K562 (cell line): ENCODE measurements at regions not wholly inside any gene's neighbourhood (a gene's known extent, or its start where the extent isn't known, plus 50 kb on each side); places are given as distances from the start of the nearest gene placed in this dataset.

Experiments
- CHCHD3 ChIP-seq: fragments of 250-450 bp; sonication (Bioruptor Pico); IDR thresholded peaks from 2 replicates; pipeline ENCODE4 v2.1.2; 2022; ENCODE audit warnings: mild to moderate bottlenecking
- MYBL2 ChIP-seq, 2 experiments: fragments of 450-650 bp in 1 of 2; sonication (generic) in 1 of 2; formaldehyde crosslinking in 1 of 2; IDR thresholded peaks; 2 replicates each; pipeline versions ENCODE4 v1.6.1 to v1.8.1; 2017 to 2022; ENCODE audit warnings: borderline replicate concordance in 1 of 2, inconsistent platforms in 1 of 2, low read depth in 1 of 2, mild to moderate bottlenecking in 1 of 2, missing genetic modification reagents in 1 of 2, moderate library complexity in 1 of 2
- POLR3A ChIP-seq: IDR thresholded peaks from 2 replicates; pipeline ENCODE4 v1.6.1; 2011; ENCODE audit warnings: borderline replicate concordance, mild to moderate bottlenecking, moderate library complexity; ENCODE audit not compliant: insufficient read length, insufficient read depth; ENCODE audit errors: extremely low read depth
- RCOR1 ChIP-seq, 2 experiments: IDR thresholded peaks; 2 replicates each; pipeline ENCODE4 v1.6.1; 2012; ENCODE audit warnings: low read depth in 2 of 2, low read length in 2 of 2, borderline replicate concordance in 1 of 2, improper control_type of control experiment in 1 of 2
- SPI1 ChIP-seq: IDR thresholded peaks from 2 replicates; pipeline ENCODE4 v1.6.1; 2011; ENCODE audit warnings: low read depth, low read length, control low read depth, borderline replicate concordance
- SUPT5H ChIP-seq: fragments of 450-650 bp; IDR thresholded peaks from 2 replicates; pipeline ENCODE4 v1.6.1; 2016
- ZNF121 ChIP-seq: sonication (generic); formaldehyde crosslinking; conservative IDR thresholded peaks from 2 replicates; pipeline ENCODE4 v1.8.0; 2022; ENCODE audit warnings: missing genetic modification reagents
- ZNF354B ChIP-seq: fragments of 250-450 bp; sonication (Bioruptor Pico); IDR thresholded peaks from 2 replicates; pipeline ENCODE4 v1.4.0; 2020
- TF ChIP-seq, protein P1 (sequence below): fragments of 250-450 bp; sonication (Bioruptor Pico); IDR thresholded peaks from 2 replicates; pipeline ENCODE4 v1.9.0; 2021; ENCODE audit warnings: mild to moderate bottlenecking
- TF ChIP-seq, protein P2 (sequence below): fragments of 450-650 bp; IDR thresholded peaks from 2 replicates; pipeline ENCODE4 v1.6.1; 2018; ENCODE audit not compliant: partially characterized antibody
- TF ChIP-seq, protein P3 (sequence below): fragments of 450-650 bp; IDR thresholded peaks from 2 replicates; pipeline ENCODE4 v1.6.1; 2017; ENCODE audit warnings: antibody characterized with exemption, mild to moderate bottlenecking
- TF ChIP-seq, protein P4 (sequence below), 3 experiments: IDR thresholded peaks in 2 of 3; conservative IDR thresholded peaks in 1 of 3; 2 replicates each; pipeline ENCODE4 v1.5.1; 2011 to 2012; ENCODE audit warnings: low read length in 3 of 3, mild to moderate bottlenecking in 3 of 3, control low read depth in 2 of 3, improper control_type of control experiment in 1 of 3, inconsistent platforms in 1 of 3, low read depth in 1 of 3, mixed read lengths in 1 of 3, moderate library complexity in 1 of 3; ENCODE audit not compliant: insufficient read depth in 2 of 3

DNA sequence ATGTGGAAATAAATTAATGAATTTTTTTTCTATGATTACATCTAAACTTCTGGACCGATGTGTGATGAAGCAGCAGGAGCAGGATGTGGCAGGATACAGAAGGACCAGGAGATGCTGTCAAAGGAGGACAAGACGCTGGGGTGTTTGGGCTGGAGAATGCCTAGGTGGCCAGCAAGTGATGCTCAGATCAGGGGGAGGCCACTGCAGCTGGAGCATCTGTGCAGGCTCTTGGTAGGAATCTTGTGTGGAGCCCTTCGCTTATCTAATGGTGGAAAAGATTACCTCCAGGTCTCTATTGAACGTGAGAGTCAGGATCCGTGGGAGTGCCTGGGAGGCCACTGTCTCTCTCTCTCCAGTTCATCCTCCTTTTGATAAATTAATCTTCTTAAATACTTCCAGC is 79.8 kb downstream of the MRPL36 start:
- TF ChIP-seq, protein P1, sequence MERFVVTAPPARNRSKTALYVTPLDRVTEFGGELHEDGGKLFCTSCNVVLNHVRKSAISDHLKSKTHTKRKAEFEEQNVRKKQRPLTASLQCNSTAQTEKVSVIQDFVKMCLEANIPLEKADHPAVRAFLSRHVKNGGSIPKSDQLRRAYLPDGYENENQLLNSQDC (CRISPR knock-in tag): no peak
- no peak for TF ChIP-seq CHCHD3 (CRISPR knock-in tag)
- no peak for TF ChIP-seq POLR3A
- TF ChIP-seq, protein P2, sequence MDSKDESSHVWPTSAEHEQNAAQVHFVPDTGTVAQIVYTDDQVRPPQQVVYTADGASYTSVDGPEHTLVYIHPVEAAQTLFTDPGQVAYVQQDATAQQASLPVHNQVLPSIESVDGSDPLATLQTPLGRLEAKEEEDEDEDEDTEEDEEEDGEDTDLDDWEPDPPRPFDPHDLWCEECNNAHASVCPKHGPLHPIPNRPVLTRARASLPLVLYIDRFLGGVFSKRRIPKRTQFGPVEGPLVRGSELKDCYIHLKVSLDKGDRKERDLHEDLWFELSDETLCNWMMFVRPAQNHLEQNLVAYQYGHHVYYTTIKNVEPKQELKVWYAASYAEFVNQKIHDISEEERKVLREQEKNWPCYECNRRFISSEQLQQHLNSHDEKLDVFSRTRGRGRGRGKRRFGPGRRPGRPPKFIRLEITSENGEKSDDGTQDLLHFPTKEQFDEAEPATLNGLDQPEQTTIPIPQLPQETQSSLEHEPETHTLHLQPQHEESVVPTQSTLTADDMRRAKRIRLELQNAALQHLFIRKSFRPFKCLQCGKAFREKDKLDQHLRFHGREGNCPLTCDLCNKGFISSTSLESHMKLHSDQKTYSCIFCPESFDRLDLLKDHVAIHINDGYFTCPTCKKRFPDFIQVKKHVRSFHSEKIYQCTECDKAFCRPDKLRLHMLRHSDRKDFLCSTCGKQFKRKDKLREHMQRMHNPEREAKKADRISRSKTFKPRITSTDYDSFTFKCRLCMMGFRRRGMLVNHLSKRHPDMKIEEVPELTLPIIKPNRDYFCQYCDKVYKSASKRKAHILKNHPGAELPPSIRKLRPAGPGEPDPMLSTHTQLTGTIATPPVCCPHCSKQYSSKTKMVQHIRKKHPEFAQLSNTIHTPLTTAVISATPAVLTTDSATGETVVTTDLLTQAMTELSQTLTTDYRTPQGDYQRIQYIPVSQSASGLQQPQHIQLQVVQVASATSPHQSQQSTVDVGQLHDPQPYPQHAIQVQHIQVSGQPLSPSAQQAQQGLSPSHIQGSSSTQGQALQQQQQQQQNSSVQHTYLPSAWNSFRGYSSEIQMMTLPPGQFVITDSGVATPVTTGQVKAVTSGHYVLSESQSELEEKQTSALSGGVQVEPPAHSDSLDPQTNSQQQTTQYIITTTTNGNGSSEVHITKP: no peak
- no peak for TF ChIP-seq ZNF121 (CRISPR knock-in tag)
- no peak for TF ChIP-seq RCOR1 (IDR thresholded peaks at IDR 0.05; ENCODE audit: borderline replicate concordance in 1 of 2, low read depth in 2 of 2, low read length in 2 of 2)
- TF ChIP-seq MYBL2 (IDR thresholded peaks at IDR 0.05; ENCODE audit: low read depth): no peak
- TF ChIP-seq MYBL2 (CRISPR knock-in tag; IDR thresholded peaks at IDR 0.05; ENCODE audit: borderline replicate concordance): no peak
- TF ChIP-seq, protein P3, sequence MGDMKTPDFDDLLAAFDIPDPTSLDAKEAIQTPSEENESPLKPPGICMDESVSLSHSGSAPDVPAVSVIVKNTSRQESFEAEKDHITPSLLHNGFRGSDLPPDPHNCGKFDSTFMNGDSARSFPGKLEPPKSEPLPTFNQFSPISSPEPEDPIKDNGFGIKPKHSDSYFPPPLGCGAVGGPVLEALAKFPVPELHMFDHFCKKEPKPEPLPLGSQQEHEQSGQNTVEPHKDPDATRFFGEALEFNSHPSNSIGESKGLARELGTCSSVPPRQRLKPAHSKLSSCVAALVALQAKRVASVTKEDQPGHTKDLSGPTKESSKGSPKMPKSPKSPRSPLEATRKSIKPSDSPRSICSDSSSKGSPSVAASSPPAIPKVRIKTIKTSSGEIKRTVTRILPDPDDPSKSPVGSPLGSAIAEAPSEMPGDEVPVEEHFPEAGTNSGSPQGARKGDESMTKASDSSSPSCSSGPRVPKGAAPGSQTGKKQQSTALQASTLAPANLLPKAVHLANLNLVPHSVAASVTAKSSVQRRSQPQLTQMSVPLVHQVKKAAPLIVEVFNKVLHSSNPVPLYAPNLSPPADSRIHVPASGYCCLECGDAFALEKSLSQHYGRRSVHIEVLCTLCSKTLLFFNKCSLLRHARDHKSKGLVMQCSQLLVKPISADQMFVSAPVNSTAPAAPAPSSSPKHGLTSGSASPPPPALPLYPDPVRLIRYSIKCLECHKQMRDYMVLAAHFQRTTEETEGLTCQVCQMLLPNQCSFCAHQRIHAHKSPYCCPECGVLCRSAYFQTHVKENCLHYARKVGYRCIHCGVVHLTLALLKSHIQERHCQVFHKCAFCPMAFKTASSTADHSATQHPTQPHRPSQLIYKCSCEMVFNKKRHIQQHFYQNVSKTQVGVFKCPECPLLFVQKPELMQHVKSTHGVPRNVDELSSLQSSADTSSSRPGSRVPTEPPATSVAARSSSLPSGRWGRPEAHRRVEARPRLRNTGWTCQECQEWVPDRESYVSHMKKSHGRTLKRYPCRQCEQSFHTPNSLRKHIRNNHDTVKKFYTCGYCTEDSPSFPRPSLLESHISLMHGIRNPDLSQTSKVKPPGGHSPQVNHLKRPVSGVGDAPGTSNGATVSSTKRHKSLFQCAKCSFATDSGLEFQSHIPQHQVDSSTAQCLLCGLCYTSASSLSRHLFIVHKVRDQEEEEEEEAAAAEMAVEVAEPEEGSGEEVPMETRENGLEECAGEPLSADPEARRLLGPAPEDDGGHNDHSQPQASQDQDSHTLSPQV: no peak
- TF ChIP-seq ZNF354B (CRISPR knock-in tag): no peak
- TF ChIP-seq, protein P4, sequence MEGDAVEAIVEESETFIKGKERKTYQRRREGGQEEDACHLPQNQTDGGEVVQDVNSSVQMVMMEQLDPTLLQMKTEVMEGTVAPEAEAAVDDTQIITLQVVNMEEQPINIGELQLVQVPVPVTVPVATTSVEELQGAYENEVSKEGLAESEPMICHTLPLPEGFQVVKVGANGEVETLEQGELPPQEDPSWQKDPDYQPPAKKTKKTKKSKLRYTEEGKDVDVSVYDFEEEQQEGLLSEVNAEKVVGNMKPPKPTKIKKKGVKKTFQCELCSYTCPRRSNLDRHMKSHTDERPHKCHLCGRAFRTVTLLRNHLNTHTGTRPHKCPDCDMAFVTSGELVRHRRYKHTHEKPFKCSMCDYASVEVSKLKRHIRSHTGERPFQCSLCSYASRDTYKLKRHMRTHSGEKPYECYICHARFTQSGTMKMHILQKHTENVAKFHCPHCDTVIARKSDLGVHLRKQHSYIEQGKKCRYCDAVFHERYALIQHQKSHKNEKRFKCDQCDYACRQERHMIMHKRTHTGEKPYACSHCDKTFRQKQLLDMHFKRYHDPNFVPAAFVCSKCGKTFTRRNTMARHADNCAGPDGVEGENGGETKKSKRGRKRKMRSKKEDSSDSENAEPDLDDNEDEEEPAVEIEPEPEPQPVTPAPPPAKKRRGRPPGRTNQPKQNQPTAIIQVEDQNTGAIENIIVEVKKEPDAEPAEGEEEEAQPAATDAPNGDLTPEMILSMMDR (IDR thresholded peaks at IDR 0.05 in 2 of 3, conservative IDR thresholded peaks at IDR 0.05 in 1 of 3; ENCODE audit: insufficient read depth in 2 of 3, low read depth in 1 of 3, low read length in 3 of 3): no peak
- no peak for TF ChIP-seq SUPT5H
- TF ChIP-seq SPI1: no peak
